NCI-H345 treated with DMSO at 0.1 percent for 48 hours (cell line): ENCODE measurements at regions not wholly inside any gene's neighbourhood (a gene's known extent, or its start where the extent isn't known, plus 50 kb on each side); places are given as distances from the start of the nearest gene placed in this dataset.

Experiments
- DNase-seq: peaks from one replicate; lab custom pipeline; 2025; ENCODE audit not compliant: unreplicated experiment; lab: John Stamatoyannopoulos, UW

GRCh38 chr7:22658031-22658430, 69.0 kb upstream of the IL6 start:
- DNase-seq = no peak

GRCh38 chr7:22657479-22657878, 69.5 kb upstream of the IL6 start:
- DNase-seq = no peak

- no peak for DNase-seq
Observed at GRCh38 chr7:22655781-22656180, 71.2 kb upstream of the IL6 start.

GRCh38 chr7:22654831-22655230, 72.2 kb upstream of the IL6 start:
- DNase-seq = no peak

- DNase-seq = peak; percentile 76
Observed at GRCh38 chr7:22653951-22654350, 73.0 kb upstream of the IL6 start.

- DNase-seq = no peak
Observed at GRCh38 chr7:22651534-22652243, 75.3 kb upstream of the IL6 start.

GRCh38 chr7:22651036-22651435, 76.0 kb upstream of the IL6 start:
- DNase-seq = no peak

- no peak for DNase-seq
Observed at GRCh38 chr7:22649686-22650085, 77.3 kb upstream of the IL6 start.

GRCh38 chr7:22647451-22648257, 79.3 kb upstream of the IL6 start:
- DNase-seq = no peak

GRCh38 chr7:22645418-22646181, 81.4 kb upstream of the IL6 start:
- no peak for DNase-seq

GRCh38 chr7:22642454-22642853, 84.5 kb upstream of the IL6 start:
- DNase-seq = no peak

GRCh38 chr7:22640269-22640668, 86.7 kb upstream of the IL6 start:
- DNase-seq = no peak

- DNase-seq = no peak
Observed at GRCh38 chr7:22639396-22639795, 87.6 kb upstream of the IL6 start.

GRCh38 chr7:22635349-22635748, 91.7 kb upstream of the IL6 start:
- no peak for DNase-seq

GRCh38 chr7:22633954-22634474, 93.0 kb upstream of the IL6 start:
- no peak for DNase-seq

- DNase-seq = no peak
Observed at GRCh38 chr7:22633286-22633953, 93.6 kb upstream of the IL6 start.

- no peak for DNase-seq
Observed at GRCh38 chr7:22632674-22633073, 94.3 kb upstream of the IL6 start.

GRCh38 chr7:22631730-22632129, 95.3 kb upstream of the IL6 start:
- DNase-seq = no peak

- DNase-seq = no peak
Observed at GRCh38 chr7:22630069-22630468, 96.9 kb upstream of the IL6 start.

- DNase-seq = no peak
Observed at GRCh38 chr7:22629056-22629455, 97.9 kb upstream of the IL6 start.

GRCh38 chr7:22628112-22628511, 98.9 kb upstream of the IL6 start:
- DNase-seq = no peak
